HCT116 (cell line): ENCODE measurements at regions not wholly inside any gene's neighbourhood (a gene's known extent, or its start where the extent isn't known, plus 50 kb on each side); places are given as distances from the start of the nearest gene placed in this dataset.

Experiments used
- ATAC-seq: fragments of 200-7000 bp; cut with Tn5 transposase; 2 replicates; pipeline ENCODE4 v1.9.1; 2020; ENCODE audit warnings: mild to moderate bottlenecking, moderate library complexity
- BruUV-seq: library from RNA; stranded (reverse); fragments of 400-500 nt; replicated peaks from 2 replicates; lab custom pipeline; 2021; lab: Mats Ljungman, UMichigan
- CTCF ChIA-PET: fragments of 300-600 bp; sonication (Branson Sonifier 250); formaldehyde crosslinking; loops from one replicate; lab custom pipeline; 2021; ENCODE audit warnings: antibody characterized with exemption; lab: Charles Lee
- POLR2A ChIA-PET: fragments of 300-600, 350-600 bp; sonication (Branson Sonifier 250); formaldehyde crosslinking; loops from one replicate; lab custom pipeline; 2021; ENCODE audit warnings: antibody characterized with exemption; lab: Charles Lee
- RAD21 ChIA-PET, 2 experiments: fragments of 300-600 bp; sonication (Branson Sonifier 250); formaldehyde crosslinking; loops; one replicate each; lab custom pipeline; 2023; ENCODE audit warnings: low total read pairs in 2 of 2; ENCODE audit not compliant: uncharacterized antibody in 2 of 2, unreplicated experiment in 2 of 2, low non-redundant PET in 1 of 2; lab: Charles Lee
- DNase-seq: peaks from one replicate; pipeline ENCODE4 v3.0.0-alpha.2; 2010; ENCODE audit warnings: low read depth, low spot score
- H2AFZ ChIP-seq: fragments of 200-600 bp; shearing (Covaris generic), sonication (generic); 2 replicates; pipeline ENCODE4 v1.6.1; 2017; ENCODE audit warnings: low read depth, mixed run types, mixed read lengths, antibody characterized with exemption, low read length; ENCODE audit not compliant: poor library complexity, severe bottlenecking
- H3K27ac ChIP-seq: 2 replicates; pipeline ENCODE4 v1.5.1; 2012; ENCODE audit warnings: low read depth, low read length
- H3K27me3 ChIP-seq: fragments of 200-600 bp; sonication (generic); 2 replicates; pipeline ENCODE4 v1.6.1; 2016; ENCODE audit warnings: mixed run types, low read length, mixed read lengths; ENCODE audit not compliant: insufficient read depth
- H3K36me3 ChIP-seq, 2 experiments: fragments of 200-500 bp in 1 of 2; fragments of 200-600 bp in 1 of 2; sonication (Bioruptor generic) in 1 of 2; sonication (generic) in 1 of 2; 2 replicates each; pipeline versions ENCODE4 v1.5.1 to v1.6.1; 2014 to 2016; ENCODE audit warnings: low read length in 2 of 2, inconsistent platforms in 1 of 2, mixed read lengths in 1 of 2, mixed run types in 1 of 2; ENCODE audit not compliant: insufficient read depth in 2 of 2, control insufficient read depth in 1 of 2
- H3K4me1 ChIP-seq, 2 experiments: fragments of 200-600 bp in 1 of 2; sonication (generic) in 1 of 2; 2 replicates each; pipeline versions ENCODE4 v1.5.1 to v1.6.1; 2012 to 2017; ENCODE audit warnings: low read length in 2 of 2, inconsistent platforms in 1 of 2, mild to moderate bottlenecking in 1 of 2, mixed read lengths in 1 of 2, mixed run types in 1 of 2, moderate library complexity in 1 of 2; ENCODE audit not compliant: insufficient read depth in 2 of 2, control insufficient read depth in 1 of 2
- H3K4me2 ChIP-seq: fragments of 200-600 bp; sonication (generic); 2 replicates; pipeline ENCODE4 v1.6.1; 2017; ENCODE audit warnings: mixed run types, low read length, mixed read lengths
- H3K4me3 ChIP-seq, 2 experiments: fragments of 200-600 bp in 1 of 2; sonication (generic) in 1 of 2; replicated peaks in 1 of 2; 2 replicates each; pipeline ENCODE4 v1.5.1; 2011 to 2016; ENCODE audit warnings: low read length in 2 of 2, control low read depth in 1 of 2, low read depth in 1 of 2, mild to moderate bottlenecking in 1 of 2, mixed read lengths in 1 of 2, mixed run types in 1 of 2
- H3K79me2 ChIP-seq: fragments of 200-600 bp; sonication (generic); 2 replicates; pipeline ENCODE4 v1.6.1; 2017; ENCODE audit warnings: mild to moderate bottlenecking, mixed run types, low read length, moderate library complexity, mixed read lengths; ENCODE audit not compliant: insufficient read depth
- H3K9ac ChIP-seq: fragments of 200-600 bp; sonication (generic); 2 replicates; pipeline ENCODE4 v1.6.1; 2016; ENCODE audit warnings: low read length, mixed read lengths
- H3K9me2 ChIP-seq: fragments of 200-600 bp; sonication (generic), shearing (Covaris generic); 2 replicates; pipeline ENCODE4 v1.6.1; 2017; ENCODE audit warnings: mixed run types, mild to moderate bottlenecking, moderate library complexity; ENCODE audit not compliant: insufficient read depth
- H3K9me3 ChIP-seq, 2 experiments: fragments of 200-500 bp in 1 of 2; fragments of 200-600 bp in 1 of 2; sonication (Bioruptor generic) in 1 of 2; sonication (generic) in 1 of 2; 2 replicates each; pipeline ENCODE4 v1.6.1; 2014 to 2017; ENCODE audit warnings: low read length in 2 of 2, mixed read lengths in 2 of 2, inconsistent platforms in 1 of 2, low read depth in 1 of 2, mild to moderate bottlenecking in 1 of 2, mixed run types in 1 of 2, moderate library complexity in 1 of 2; ENCODE audit not compliant: control insufficient read depth in 1 of 2, insufficient read depth in 1 of 2
- H4K20me1 ChIP-seq: fragments of 200-600 bp; sonication (generic), shearing (Covaris generic); 2 replicates; pipeline ENCODE4 v1.6.1; 2017; ENCODE audit warnings: mixed run types, mild to moderate bottlenecking, moderate library complexity; ENCODE audit not compliant: insufficient read depth
- CBX3 ChIP-seq: IDR thresholded peaks from 2 replicates; pipeline ENCODE4 v1.6.1; 2012; ENCODE audit warnings: low read depth
- CTCF ChIP-seq, 3 experiments: fragments of 200-600 bp in 1 of 3; sonication (generic) in 1 of 3; IDR thresholded peaks in 2 of 3; conservative IDR thresholded peaks in 1 of 3; 2 replicates each; pipeline ENCODE4 v1.5.1; 2012 to 2017; ENCODE audit warnings: low read depth in 2 of 3, low read length in 2 of 3, antibody characterized with exemption in 1 of 3, borderline replicate concordance in 1 of 3, control low read depth in 1 of 3, mild to moderate bottlenecking in 1 of 3, mixed read lengths in 1 of 3, mixed run types in 1 of 3, moderate library complexity in 1 of 3; ENCODE audit not compliant: insufficient read depth in 1 of 3
- EGR1 ChIP-seq: IDR thresholded peaks from 2 replicates; pipeline ENCODE4 v1.6.1; 2012; ENCODE audit warnings: low read depth
- ELF1 ChIP-seq: IDR thresholded peaks from 2 replicates; pipeline ENCODE4 v1.6.1; 2012; ENCODE audit warnings: low read depth, borderline replicate concordance
- EZH2 ChIP-seq: fragments of 200-600 bp; sonication (generic); IDR thresholded peaks from 2 replicates; pipeline ENCODE4 v1.6.1; 2017; ENCODE audit warnings: antibody characterized with exemption, mixed run types
- FOSL1 ChIP-seq: IDR thresholded peaks from 2 replicates; pipeline ENCODE4 v1.6.1; 2012; ENCODE audit warnings: low read depth
- JUND ChIP-seq: IDR thresholded peaks from 2 replicates; pipeline ENCODE4 v1.6.1; 2012
- POLR2A ChIP-seq: IDR thresholded peaks from 2 replicates; pipeline ENCODE4 v1.7.0; 2011; ENCODE audit warnings: borderline replicate concordance; ENCODE audit not compliant: insufficient read depth, insufficient read length; ENCODE audit errors: extremely low read depth
- POLR2AphosphoS5 ChIP-seq: IDR thresholded peaks from 2 replicates; pipeline ENCODE4 v1.6.1; 2011; ENCODE audit warnings: mild to moderate bottlenecking, low read depth, low read length, moderate library complexity
- REST ChIP-seq: IDR thresholded peaks from 2 replicates; pipeline ENCODE4 v1.6.1; 2012; ENCODE audit warnings: low read depth
- SP1 ChIP-seq: IDR thresholded peaks from 2 replicates; pipeline ENCODE4 v1.6.1; 2012; ENCODE audit warnings: low read depth
- SRF ChIP-seq: IDR thresholded peaks from 2 replicates; pipeline ENCODE4 v1.6.1; 2012; ENCODE audit warnings: low read depth
- TCF7L2 ChIP-seq: IDR thresholded peaks from 2 replicates; pipeline ENCODE4 v1.7.0; 2011; ENCODE audit warnings: borderline replicate concordance, inconsistent platforms; ENCODE audit not compliant: insufficient read depth, insufficient read length; ENCODE audit errors: extremely low read depth
- YY1 ChIP-seq: IDR thresholded peaks from 2 replicates; pipeline ENCODE4 v1.6.1; 2011; ENCODE audit warnings: low read length, low read depth, moderate library complexity, mild to moderate bottlenecking; ENCODE audit not compliant: insufficient replicate concordance; ENCODE audit errors: extremely low read depth
- ZNF274 ChIP-seq: fragments of 200-500 bp; sonication (Bioruptor generic); IDR thresholded peaks from 2 replicates; pipeline ENCODE4 v1.6.1; 2014; ENCODE audit warnings: mild to moderate bottlenecking, low read depth, low read length, inconsistent platforms
- intact Hi-C: fragments of 100-400 bp; cut with micrococcal nuclease; formaldehyde crosslinking; loops from 2 replicates; pipeline ENCODE4 v1.10.0; 2022
- TF ChIP-seq, protein P1 (sequence below): IDR thresholded peaks from 2 replicates; pipeline ENCODE4 v1.6.1; 2012

DNA sequence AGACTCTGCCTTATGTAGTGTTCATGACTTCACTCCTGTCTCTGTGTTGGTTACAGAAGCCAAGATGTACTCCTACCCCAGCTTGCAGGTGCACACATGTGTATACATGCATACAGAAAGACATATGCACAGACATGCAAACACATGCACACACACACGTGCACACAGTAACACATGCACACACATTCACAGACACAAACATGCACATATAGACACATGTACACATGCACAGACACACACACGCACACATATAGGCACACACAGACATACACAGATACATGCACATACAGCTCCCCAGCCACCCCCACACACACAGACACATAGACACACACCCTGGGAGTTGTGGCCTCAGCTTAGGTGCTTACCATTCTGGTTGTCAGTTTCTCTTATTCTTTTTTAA is 362.6 kb upstream of the C1orf174 start:
- POLR2A ChIA-PET = no interaction called here
- H2AFZ ChIP-seq = no peak overlapping the region
- H3K36me3 ChIP-seq = no peaks in the 10 kb centered on the region
- TF ChIP-seq POLR2AphosphoS5 = no peak
- TF ChIP-seq REST = no peak
- TF ChIP-seq EZH2 = no peak
- TF ChIP-seq EGR1 = no peak
- TF ChIP-seq FOSL1 = no peak
- no peak overlapping the region for H3K27ac ChIP-seq
- no peak for DNase-seq
- H3K4me2 ChIP-seq = no peak overlapping the region
- H3K9ac ChIP-seq = no peak overlapping the region
- no peaks in the 10 kb centered on the region; a peak in 1 of 4 replicates for H3K9me3 ChIP-seq
- no peaks in the 10 kb centered on the region for H4K20me1 ChIP-seq
- H3K4me3 ChIP-seq = no peak overlapping the region
- no peak for ATAC-seq
- no peaks in the 10 kb centered on the region for H3K27me3 ChIP-seq
- RAD21 ChIA-PET = no interaction called here
- no TSS peak for BruUV-seq
- H3K79me2 ChIP-seq = no peaks in the 10 kb centered on the region
- CTCF ChIA-PET = no interaction called here
- H3K4me1 ChIP-seq = no peaks in the 10 kb centered on the region
- H3K9me2 ChIP-seq = no peaks in the 10 kb centered on the region
- intact Hi-C loops = no loop called here

DNA sequence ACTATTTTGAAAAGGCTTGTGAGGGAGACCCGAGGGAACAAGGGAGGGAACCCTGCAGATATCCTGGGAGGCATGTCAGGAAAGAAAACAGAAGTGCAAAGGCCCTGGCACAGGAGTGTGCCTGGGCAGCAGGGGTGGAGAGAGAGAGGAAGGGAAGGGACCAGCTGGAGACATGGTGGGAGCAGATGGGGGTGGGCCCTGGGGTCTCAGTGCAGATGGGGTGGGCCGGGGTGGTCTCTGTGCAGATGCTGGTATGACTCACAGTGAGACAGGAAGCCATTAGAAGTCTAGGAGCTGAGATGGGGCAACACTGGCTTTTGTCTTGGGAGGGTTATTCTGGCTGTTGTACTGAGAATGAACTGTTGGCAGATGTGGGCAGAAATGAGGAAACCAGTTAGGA is 363.6 kb upstream of the C1orf174 start:
- ATAC-seq (no peak), DNase-seq (no peak)
- no TSS peak for BruUV-seq
- CTCF ChIA-PET = no interaction called here
- no peaks in the 10 kb centered on the region for H4K20me1 ChIP-seq
- H3K4me2 ChIP-seq = no peak overlapping the region
- H3K4me3 ChIP-seq = no peak overlapping the region
- RAD21 ChIA-PET = no interaction called here
- H3K9ac ChIP-seq = no peak overlapping the region
- no peaks in the 10 kb centered on the region; a peak in 1 of 4 replicates for H3K9me3 ChIP-seq
- no peaks in the 10 kb centered on the region for H3K79me2 ChIP-seq
- no peaks in the 10 kb centered on the region for H3K9me2 ChIP-seq
- H3K36me3 ChIP-seq = no peaks in the 10 kb centered on the region
- no peaks in the 10 kb centered on the region for H3K27me3 ChIP-seq
- no peaks in the 10 kb centered on the region for H3K4me1 ChIP-seq
- H2AFZ ChIP-seq = no peak overlapping the region
- intact Hi-C loops = no loop called here
- H3K27ac ChIP-seq = no peak overlapping the region
- POLR2A ChIA-PET = no interaction called here
- TF ChIP-seq JUND = no peak
- no peak for TF ChIP-seq YY1
- no peak for TF ChIP-seq POLR2A
- TF ChIP-seq SRF = no peak
- TF ChIP-seq ELF1 = no peak
- TF ChIP-seq SP1 = no peak
- no peak for TF ChIP-seq ZNF274
- TF ChIP-seq EZH2 = no peak
- TF ChIP-seq CBX3 = no peak
- TF ChIP-seq FOSL1 = no peak
- TF ChIP-seq CTCF (IDR thresholded peaks at IDR 0.05 in 2 of 3, conservative IDR thresholded peaks at IDR 0.05 in 1 of 3; ENCODE audit: borderline replicate concordance in 1 of 3, insufficient read depth in 1 of 3, low read depth in 2 of 3, low read length in 2 of 3) = no peak
- no peak for TF ChIP-seq EGR1
- TF ChIP-seq POLR2AphosphoS5 = no peak
- TF ChIP-seq, protein P1, sequence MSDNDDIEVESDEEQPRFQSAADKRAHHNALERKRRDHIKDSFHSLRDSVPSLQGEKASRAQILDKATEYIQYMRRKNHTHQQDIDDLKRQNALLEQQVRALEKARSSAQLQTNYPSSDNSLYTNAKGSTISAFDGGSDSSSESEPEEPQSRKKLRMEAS = no peak
- TF ChIP-seq TCF7L2 = no peak
